ENCODE measurements at regions not wholly inside any gene's neighbourhood (a gene's known extent, or its start where the extent isn't known, plus 50 kb on each side); places are given as distances from the start of the nearest gene placed in this dataset.
"Not testable (repeated sequence)": the region's sequence is repeated elsewhere in the genome, so short reads cannot be mapped to it uniquely, and the experiment has no call there.

DNA sequence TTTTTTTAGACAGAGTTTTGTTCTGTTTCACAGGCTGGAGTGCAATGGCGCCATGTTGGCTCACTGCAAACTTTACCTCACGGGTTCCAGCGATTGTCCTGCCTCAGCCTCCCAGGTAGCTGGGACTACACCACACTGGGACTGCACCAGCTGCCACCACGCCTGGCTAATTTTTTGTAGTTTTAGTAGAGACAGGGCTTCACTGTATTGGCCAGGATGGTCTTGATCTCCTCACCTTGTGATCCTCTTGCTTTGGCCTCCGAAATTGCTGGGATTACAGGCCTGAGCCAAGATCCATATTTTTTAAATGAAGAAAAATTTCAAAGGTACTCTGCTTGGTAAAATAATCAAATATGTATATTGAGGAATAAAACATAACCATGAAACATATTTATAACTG lies 195.8 kb upstream of the TPTE start:
- DNase-seq (ENCODE audit: low spot score): peak; percentile 77

- DNase-seq (ENCODE audit: low spot score): not testable (repeated sequence)
These were observed 195.2 kb upstream of the TPTE start for GRCh38 chr21:10326146-10326545.

- DNase-seq (ENCODE audit: low spot score): not testable (repeated sequence)
These were observed 192.7 kb upstream of the TPTE start for GRCh38 chr21:10328646-10329045.

DNA sequence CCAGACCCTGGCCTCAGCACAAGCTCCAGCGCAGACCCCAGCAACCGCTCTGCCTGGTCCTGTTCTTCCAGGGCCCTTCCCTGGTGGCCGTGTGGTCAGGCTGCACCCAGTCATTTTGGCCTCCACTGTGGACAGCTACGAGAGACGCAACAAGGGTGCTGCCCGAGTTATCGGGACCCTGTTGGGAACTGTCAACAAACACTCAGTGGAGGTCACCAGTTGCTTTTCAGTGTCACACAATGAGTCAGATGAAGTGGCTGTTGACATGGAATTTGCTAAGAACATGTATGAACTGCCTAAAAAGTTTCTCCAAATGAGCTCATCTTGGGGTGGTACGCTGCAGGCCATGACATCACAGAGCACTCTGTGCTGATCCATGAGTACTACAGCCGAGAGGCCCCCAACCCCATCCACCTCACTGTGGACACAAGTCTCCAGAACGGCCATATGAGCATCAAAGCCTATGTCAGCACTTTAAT lies 190.7 kb upstream of the TPTE start:
- not testable (repeated sequence) for DNase-seq (ENCODE audit: low spot score)

- not testable (repeated sequence) for DNase-seq (ENCODE audit: low spot score)
These were observed 190.2 kb upstream of the TPTE start for GRCh38 chr21:10331134-10331533.

- not testable (repeated sequence) for DNase-seq (ENCODE audit: low spot score)
These were observed 188.4 kb upstream of the TPTE start for GRCh38 chr21:10332935-10333334.

- DNase-seq (ENCODE audit: low spot score): not testable (repeated sequence)
These were observed 187.0 kb upstream of the TPTE start for GRCh38 chr21:10334391-10334790.

DNA sequence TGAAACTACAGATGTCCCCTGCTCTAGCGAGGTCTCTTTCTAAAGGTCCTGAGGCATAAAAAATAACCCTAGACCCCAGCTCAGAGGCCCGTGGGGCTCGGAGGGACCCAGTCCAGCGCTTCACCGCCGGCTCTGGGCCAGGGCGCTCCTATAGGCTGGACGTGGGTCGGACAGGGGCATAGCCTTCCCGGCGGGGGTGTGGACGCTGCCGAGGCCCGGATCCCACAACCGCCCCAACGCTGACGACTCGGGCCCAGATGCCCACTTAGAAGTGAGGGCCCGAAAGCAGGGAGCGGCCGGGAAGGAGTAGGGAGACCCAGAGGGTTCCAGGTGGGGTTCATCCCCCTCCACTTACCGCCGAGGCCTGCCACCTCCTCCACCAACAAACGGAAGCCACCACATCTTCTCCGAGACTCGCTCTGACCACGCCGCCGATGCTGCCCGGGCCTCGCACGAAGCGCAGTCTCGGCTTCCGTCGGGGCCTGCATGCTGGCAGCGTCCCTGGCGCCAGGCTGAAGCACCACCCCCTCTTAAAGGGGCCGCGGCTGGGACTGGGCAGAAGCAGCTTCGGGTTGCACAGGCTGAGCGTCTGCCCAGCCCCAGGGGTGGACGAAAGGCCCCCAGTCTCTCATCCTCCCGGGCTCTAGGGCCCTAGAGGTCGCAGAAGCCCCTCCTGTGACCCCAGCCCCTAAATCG lies 179.0 kb upstream of the TPTE start:
- DNase-seq (ENCODE audit: low spot score): not testable (repeated sequence)

- not testable (repeated sequence) for DNase-seq (ENCODE audit: low spot score)
These were observed 178.0 kb upstream of the TPTE start for GRCh38 chr21:10343146-10343935.

GRCh38 chr21:10344266-10344665 lies 177.1 kb upstream of the TPTE start:
- DNase-seq (ENCODE audit: low spot score): not testable (repeated sequence)

- DNase-seq (ENCODE audit: low spot score): not testable (repeated sequence)
These were observed 176.2 kb upstream of the TPTE start for GRCh38 chr21:10345178-10345612.

GRCh38 chr21:10346249-10346648 lies 175.1 kb upstream of the TPTE start:
- not testable (repeated sequence) for DNase-seq (ENCODE audit: low spot score)

DNA sequence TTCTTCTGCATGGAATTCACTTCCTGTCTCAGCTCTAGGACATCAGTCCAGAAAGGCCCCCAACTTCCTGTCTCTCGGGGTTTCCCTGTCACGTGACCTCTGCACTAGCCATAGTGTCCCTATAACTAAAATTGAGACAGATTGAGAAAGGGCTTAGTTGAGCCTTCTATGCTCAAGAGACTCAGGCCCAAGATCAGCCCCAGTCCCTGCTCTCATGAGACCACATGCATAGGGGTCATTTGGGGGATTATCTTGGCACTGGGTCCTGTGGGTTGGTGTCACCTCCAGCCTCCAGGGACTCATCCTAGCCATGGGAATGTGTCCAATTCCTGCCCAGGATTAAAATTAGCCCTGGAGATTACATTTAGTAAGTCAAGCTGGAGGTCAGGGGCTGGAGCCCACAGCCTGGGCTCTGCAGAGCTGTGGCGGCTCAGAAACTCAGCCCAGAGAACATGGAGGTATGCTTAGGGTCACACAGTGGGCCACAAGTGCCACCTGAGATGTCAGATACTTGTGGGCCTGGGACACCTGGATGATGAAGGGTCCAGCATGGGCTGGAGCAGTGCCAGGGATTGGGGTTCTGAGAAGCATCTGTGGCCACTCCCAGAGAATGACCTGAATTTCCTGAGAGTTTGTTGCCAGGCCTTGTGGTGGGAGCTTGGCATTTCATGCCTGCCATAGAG lies 174.3 kb upstream of the TPTE start:
- not testable (repeated sequence) for DNase-seq (ENCODE audit: low spot score)

GRCh38 chr21:10347675-10348074 lies 173.7 kb upstream of the TPTE start:
- not testable (repeated sequence) for DNase-seq (ENCODE audit: low spot score)

GRCh38 chr21:10348150-10348549 lies 173.2 kb upstream of the TPTE start:
- DNase-seq (ENCODE audit: low spot score): not testable (repeated sequence)

DNA sequence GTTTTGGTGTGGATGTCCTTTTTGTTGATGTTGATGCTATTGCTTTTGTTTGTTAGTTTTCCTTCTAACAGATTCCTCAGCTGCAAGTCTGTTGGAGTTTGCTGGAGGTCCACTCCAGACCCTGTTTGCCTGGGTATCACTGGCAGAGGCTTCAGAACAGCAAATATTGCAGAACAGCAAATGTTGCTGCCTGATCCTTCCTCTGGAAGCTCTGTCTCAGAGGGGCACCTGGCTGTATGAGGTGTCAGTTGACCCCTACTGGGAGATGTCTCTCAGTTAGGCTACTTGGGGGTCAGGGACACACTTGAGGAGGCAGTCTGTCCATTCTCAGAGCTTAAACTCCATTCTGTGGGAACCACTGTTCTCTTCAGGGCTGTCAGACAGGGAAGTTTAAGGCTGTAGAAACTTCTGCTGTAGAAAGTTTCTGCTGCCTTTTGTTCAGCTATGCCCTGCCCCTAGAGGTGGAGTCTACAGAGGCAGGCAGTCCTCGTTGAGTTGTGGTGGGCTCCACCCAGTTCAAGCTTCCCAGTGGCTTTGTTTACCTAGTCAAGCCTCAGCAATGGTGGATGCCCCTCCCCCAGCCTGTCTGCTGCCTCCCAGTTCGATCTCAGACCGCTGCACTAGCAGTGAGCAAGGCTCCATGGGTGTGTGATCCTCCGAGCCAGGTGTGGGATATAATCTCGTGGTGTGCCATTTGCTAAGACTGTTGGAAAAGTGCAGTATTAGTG lies 166.4 kb upstream of the TPTE start:
- DNase-seq (ENCODE audit: low spot score): not testable (repeated sequence)

DNA sequence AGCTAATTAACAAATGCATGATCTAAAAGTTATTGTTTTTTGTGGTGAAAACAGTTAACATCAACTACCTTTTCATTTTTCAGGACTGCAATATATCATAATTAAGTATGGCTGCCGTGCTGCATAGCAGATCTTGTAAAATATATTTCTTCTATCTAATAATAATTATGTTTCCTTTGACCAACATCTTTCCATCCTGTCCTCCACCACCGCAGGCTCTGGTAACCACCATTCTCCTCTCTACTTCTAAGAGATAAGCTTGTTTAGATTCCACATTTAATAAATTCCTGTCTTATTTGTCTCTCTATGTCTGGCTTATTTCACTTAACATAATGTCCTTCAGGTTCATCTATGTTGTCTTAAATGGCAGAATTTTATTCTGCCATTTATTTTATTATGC lies 162.3 kb upstream of the TPTE start:
- DNase-seq (ENCODE audit: low spot score): not testable (repeated sequence)

GRCh38 chr21:10359911-10360310 lies 161.5 kb upstream of the TPTE start:
- DNase-seq (ENCODE audit: low spot score): not testable (repeated sequence)

DNA sequence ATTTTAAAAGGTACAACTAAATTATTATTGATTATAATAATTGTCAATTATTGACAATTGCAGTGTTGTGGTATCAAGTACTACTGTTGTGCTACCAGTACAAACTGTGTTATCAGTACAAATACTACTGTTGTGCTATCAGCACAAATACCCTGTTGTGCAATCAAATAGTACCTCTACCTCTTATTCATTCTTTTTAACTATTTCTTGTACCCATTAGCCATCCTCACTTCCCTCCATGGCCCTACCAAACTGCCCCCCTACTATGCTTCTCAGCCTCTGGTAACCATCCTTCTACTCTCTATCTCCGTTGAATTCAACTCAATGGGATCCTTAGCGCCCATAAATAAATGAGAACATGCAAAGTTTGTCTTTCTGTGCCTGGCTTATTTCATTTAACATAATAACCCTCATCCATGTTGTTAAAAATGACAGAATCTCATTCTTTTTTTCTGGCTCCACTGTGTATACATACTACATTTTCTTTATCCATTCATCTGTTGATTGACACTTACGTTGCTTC lies 160.1 kb upstream of the TPTE start:
- not testable (repeated sequence) for DNase-seq (ENCODE audit: low spot score)

DNA sequence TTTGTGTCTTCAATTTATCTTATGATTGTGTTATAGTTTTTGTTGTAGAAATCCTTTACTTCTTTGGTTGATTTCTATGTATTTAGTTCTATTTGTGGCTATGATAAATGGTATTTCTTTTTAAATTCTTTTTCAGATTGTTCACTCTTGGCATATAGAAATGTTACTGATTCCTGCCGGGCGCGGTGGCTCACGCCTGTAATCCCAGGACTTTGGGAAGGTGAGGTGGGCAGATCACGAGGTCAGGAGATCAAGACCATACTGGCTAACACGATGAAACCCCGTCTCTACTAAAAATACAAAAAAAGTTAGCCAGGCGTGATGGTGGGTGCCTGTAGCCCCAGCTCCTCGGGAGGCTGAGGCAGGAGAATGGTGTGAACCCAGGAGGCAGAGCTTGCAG lies 158.6 kb upstream of the TPTE start:
- not testable (repeated sequence) for DNase-seq (ENCODE audit: low spot score)

DNA sequence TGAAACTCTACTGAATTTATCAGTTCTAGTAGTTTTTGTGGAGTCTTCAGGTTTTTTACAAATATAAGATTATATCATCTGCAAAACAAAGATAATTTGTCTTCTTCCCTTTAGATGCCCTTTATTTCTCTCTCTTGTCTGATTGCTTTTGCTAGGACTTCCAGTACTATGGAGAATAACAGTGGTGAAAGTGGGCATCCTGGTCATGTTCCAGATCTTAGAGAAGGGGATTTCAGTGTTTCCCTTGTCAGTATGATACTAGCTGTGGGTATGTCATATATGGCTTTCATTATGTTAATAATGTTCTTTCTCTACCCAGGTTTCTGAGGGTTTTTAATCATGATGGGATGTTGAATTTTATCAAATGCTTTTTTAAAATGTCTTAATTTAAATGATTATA lies 158.1 kb upstream of the TPTE start:
- DNase-seq (ENCODE audit: low spot score): not testable (repeated sequence)

Data from RKO (cell line).